OCI-LY1 (cell line): ENCODE measurements at regions not wholly inside any gene's neighbourhood (a gene's known extent, or its start where the extent isn't known, plus 50 kb on each side); places are given as distances from the start of the nearest gene placed in this dataset.

Experiments
- H2AFZ ChIP-seq: fragments of 200-600 bp; sonication (generic), shearing (Covaris generic); 2 replicates; pipeline ENCODE4 v1.6.0; 2014; ENCODE audit warnings: antibody characterized with exemption, mild to moderate bottlenecking, low read length
- H3F3A ChIP-seq: fragments of 200-600 bp; sonication (generic), shearing (Covaris generic); 2 replicates; pipeline ENCODE4 v1.6.0; 2014; ENCODE audit warnings: mild to moderate bottlenecking, antibody characterized with exemption, low read length, moderate library complexity; ENCODE audit not compliant: insufficient read depth
- H3K27ac ChIP-seq: fragments of 200-600 bp; sonication (generic); 2 replicates; pipeline ENCODE4 v1.5.1; 2014; ENCODE audit warnings: low read length, mixed run types, mild to moderate bottlenecking, low read depth; ENCODE audit not compliant: poor library complexity, severe bottlenecking
- H3K27me3 ChIP-seq: fragments of 200-600 bp; sonication (generic); 2 replicates; pipeline ENCODE4 v1.6.0; 2014; ENCODE audit warnings: antibody characterized with exemption, mild to moderate bottlenecking, low read length, moderate library complexity; ENCODE audit not compliant: insufficient read depth
- H3K36me3 ChIP-seq: fragments of 200-600 bp; sonication (generic); 2 replicates; pipeline ENCODE4 v1.6.1; 2014; ENCODE audit warnings: mild to moderate bottlenecking, antibody characterized with exemption, low read length, moderate library complexity, mixed read lengths; ENCODE audit not compliant: insufficient read depth
- H3K4me1 ChIP-seq: fragments of 200-600 bp; sonication (generic); 2 replicates; pipeline ENCODE4 v1.5.1; 2014; ENCODE audit warnings: mild to moderate bottlenecking, low read length, moderate library complexity; ENCODE audit not compliant: insufficient read depth, severe bottlenecking
- H3K4me2 ChIP-seq: fragments of 200-600 bp; sonication (generic), shearing (Covaris generic); 2 replicates; pipeline ENCODE4 v1.6.1; 2014; ENCODE audit warnings: low read length
- H3K4me3 ChIP-seq: fragments of 200-600 bp; sonication (generic); 2 replicates; pipeline ENCODE4 v1.5.1; 2014; ENCODE audit warnings: low read length, low read depth, mild to moderate bottlenecking, mixed read lengths; ENCODE audit not compliant: poor library complexity, severe bottlenecking
- H3K79me2 ChIP-seq: fragments of 200-600 bp; shearing (Covaris generic); 2 replicates; pipeline ENCODE4 v1.6.1; 2016; ENCODE audit warnings: mixed run types, low read length, mixed read lengths; ENCODE audit not compliant: insufficient read depth
- H3K9ac ChIP-seq: fragments of 200-600 bp; sonication (generic), shearing (Covaris generic); 2 replicates; pipeline ENCODE4 v1.6.1; 2014; ENCODE audit warnings: mild to moderate bottlenecking, low read length, mixed read lengths
- H3K9me2 ChIP-seq: fragments of 200-600 bp; sonication (generic), shearing (Covaris generic); 2 replicates; pipeline ENCODE4 v1.6.1; 2014; ENCODE audit warnings: low read depth, mild to moderate bottlenecking, low read length, mixed read lengths
- H3K9me3 ChIP-seq: fragments of 200-600 bp; shearing (Covaris generic); 2 replicates; pipeline ENCODE4 v1.6.1; 2014; ENCODE audit warnings: low read length, mixed read lengths
- H4K20me1 ChIP-seq: fragments of 200-600 bp; sonication (generic), shearing (Covaris generic); 2 replicates; pipeline ENCODE4 v1.6.0; 2016; ENCODE audit warnings: mild to moderate bottlenecking, low read length; ENCODE audit not compliant: insufficient read depth
- EZH2 ChIP-seq: fragments of 200-600 bp; sonication (generic), shearing (Covaris generic); IDR thresholded peaks from 2 replicates; pipeline ENCODE4 v1.8.0; 2017; ENCODE audit warnings: borderline replicate concordance, mixed run types, mild to moderate bottlenecking, antibody characterized with exemption, low read length, moderate library complexity, mixed read lengths
- TF ChIP-seq, protein P1 (sequence below): fragments of 200-600 bp; sonication (generic), shearing (Covaris generic); IDR thresholded peaks from 2 replicates; pipeline ENCODE4 v1.5.1; 2017; ENCODE audit warnings: mild to moderate bottlenecking, antibody characterized with exemption, low read length, moderate library complexity, mixed read lengths

DNA sequence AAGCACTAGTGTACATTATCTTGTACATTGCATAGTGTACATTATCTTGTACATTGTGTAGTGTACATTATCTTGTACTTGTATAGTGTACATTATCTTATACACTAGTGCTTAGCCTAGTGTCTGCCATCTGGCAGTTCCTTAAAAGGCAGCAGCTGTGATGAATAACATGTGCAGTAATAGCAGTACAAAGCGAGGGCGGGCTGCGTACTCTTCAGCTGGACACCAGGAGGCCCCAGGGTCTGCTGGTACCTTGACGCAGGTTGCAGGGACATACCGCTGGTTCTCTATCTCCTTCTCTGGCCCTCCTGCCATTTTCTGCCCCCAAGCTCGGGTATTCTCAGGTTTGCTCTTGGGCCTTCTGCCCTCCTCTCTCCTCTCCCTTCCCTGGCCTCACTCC is 149.6 kb downstream of the SEC16B start:
- Histone ChIP-seq H3K9me3 (no peaks in the 10 kb centered on the region), H3K27ac (no peak overlapping the region), H3K9me2 (no peaks in the 10 kb centered on the region), H3F3A (no peaks in the 10 kb centered on the region), H3K79me2 (no peaks in the 10 kb centered on the region), H3K4me1 (no peaks in the 10 kb centered on the region), H3K4me2 (no peak overlapping the region), H3K9ac (no peak overlapping the region), H3K27me3 (no peaks in the 10 kb centered on the region), H3K36me3 (no peaks in the 10 kb centered on the region), H3K4me3 (no peak overlapping the region), H2AFZ (no peak overlapping the region), H4K20me1 (no peaks in the 10 kb centered on the region)
- TF ChIP-seq, protein P1, sequence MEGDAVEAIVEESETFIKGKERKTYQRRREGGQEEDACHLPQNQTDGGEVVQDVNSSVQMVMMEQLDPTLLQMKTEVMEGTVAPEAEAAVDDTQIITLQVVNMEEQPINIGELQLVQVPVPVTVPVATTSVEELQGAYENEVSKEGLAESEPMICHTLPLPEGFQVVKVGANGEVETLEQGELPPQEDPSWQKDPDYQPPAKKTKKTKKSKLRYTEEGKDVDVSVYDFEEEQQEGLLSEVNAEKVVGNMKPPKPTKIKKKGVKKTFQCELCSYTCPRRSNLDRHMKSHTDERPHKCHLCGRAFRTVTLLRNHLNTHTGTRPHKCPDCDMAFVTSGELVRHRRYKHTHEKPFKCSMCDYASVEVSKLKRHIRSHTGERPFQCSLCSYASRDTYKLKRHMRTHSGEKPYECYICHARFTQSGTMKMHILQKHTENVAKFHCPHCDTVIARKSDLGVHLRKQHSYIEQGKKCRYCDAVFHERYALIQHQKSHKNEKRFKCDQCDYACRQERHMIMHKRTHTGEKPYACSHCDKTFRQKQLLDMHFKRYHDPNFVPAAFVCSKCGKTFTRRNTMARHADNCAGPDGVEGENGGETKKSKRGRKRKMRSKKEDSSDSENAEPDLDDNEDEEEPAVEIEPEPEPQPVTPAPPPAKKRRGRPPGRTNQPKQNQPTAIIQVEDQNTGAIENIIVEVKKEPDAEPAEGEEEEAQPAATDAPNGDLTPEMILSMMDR, result no peak
- TF ChIP-seq EZH2, result no peak

DNA sequence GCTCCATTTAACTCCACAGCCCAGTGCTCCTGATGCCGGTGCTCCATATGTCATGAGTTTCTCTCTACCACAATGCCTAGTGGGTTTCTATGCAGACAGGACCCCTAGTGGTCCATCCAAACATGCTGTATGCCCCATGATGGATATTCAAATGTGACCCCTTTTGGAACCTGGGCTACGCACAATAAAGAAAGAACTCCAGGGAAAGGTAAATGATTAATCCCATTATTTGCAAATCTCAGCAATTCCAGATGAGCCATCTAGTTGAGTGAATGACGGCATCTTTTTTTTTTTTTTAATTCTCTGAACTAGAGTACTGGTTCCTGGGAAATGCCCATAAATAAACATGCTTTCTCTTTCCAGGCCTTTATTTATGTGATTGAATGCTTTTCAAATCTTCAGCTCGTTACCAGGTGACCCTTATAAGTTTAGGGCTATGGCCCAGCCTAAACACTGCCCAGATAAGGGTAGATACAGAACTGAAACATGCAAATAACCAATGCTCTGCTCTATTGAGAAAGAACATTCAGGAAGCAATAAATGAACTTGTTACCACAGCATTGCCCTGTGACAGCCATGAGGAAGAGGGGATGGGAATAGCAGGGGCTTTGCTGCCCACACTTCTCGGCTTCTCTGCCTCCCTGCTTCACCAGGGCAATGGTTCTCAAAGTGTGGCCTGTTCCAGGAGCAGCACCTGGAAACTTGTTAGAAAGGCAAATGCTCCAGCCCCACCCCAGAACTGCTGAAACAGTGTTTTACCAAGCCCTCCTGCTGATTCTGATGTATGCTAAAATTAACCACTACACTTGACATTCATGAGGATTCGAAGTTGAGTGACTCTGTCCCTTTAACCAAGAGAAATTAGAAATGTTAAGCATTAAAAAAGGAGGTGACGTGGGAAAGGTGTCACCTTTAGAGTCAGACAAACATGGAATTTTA is 151.7 kb downstream of the SEC16B start:
- Histone ChIP-seq H3F3A (no peaks in the 10 kb centered on the region), H3K9ac (no peak overlapping the region), H2AFZ (no peak overlapping the region), H3K9me3 (no peaks in the 10 kb centered on the region), H3K4me1 (no peaks in the 10 kb centered on the region), H3K27me3 (no peaks in the 10 kb centered on the region), H3K27ac (no peak overlapping the region), H3K4me3 (no peak overlapping the region), H3K4me2 (no peak overlapping the region), H3K9me2 (no peaks in the 10 kb centered on the region), H3K79me2 (no peaks in the 10 kb centered on the region), H4K20me1 (no peaks in the 10 kb centered on the region), H3K36me3 (no peaks in the 10 kb centered on the region)
- TF ChIP-seq, protein P1, result no peak
- TF ChIP-seq EZH2, result no peak

DNA sequence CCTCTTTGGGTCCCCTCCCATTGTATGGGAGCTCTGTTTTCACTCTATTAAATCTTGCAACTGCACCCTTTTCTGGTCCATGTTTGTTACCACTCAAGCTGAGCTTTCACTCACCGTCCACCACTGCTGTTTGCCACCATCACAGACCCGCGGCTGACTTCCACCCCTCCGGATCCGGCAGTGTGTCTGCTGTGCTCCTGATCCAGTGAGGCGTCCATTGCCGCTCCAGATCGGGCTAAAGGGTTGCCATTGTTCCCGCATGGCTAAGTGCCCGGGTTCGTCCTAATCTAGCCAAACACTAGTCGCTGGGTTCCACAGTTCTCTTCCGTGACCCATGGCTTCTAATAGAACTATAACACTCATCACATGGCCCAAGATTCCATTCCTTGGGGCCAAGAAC is 157.2 kb downstream of the SEC16B start:
- TF ChIP-seq, protein P1, result no peak
- TF ChIP-seq EZH2, result no peak
- H3K27me3 ChIP-seq, result no peaks in the 10 kb centered on the region
- H3K79me2 ChIP-seq, result no peaks in the 10 kb centered on the region
- no peaks in the 10 kb centered on the region for H3K9me2 ChIP-seq
- no peaks in the 10 kb centered on the region for H4K20me1 ChIP-seq
- no peak overlapping the region for H3K9ac ChIP-seq
- H3K4me3 ChIP-seq, result no peak overlapping the region
- H2AFZ ChIP-seq, result no peak overlapping the region
- H3K36me3 ChIP-seq, result no peaks in the 10 kb centered on the region
- no peaks in the 10 kb centered on the region for H3K4me1 ChIP-seq
- no peaks in the 10 kb centered on the region for H3K9me3 ChIP-seq
- H3K27ac ChIP-seq, result no peak overlapping the region
- H3K4me2 ChIP-seq, result no peak overlapping the region
- no peaks in the 10 kb centered on the region for H3F3A ChIP-seq
